H1 (cell line): ENCODE measurements at regions not wholly inside any gene's neighbourhood (a gene's known extent, or its start where the extent isn't known, plus 50 kb on each side); places are given as distances from the start of the nearest gene placed in this dataset.

Experiments
- BACH1 ChIP-seq: IDR thresholded peaks from 2 replicates; pipeline ENCODE4 v1.6.1; 2012; ENCODE audit warnings: low read length, improper control_type of control experiment
- CTCF ChIP-seq, 3 experiments: IDR thresholded peaks; 1 replicate in 2 of 3; 2 replicates in 1 of 3; pipeline versions ENCODE4 v1.5.1 to v1.6.1; 2011; ENCODE audit warnings: low read length in 3 of 3, mild to moderate bottlenecking in 3 of 3, inconsistent platforms in 2 of 3, low read depth in 1 of 3, moderate library complexity in 1 of 3; ENCODE audit not compliant: insufficient read depth in 1 of 3; ENCODE audit errors: control extremely low read depth in 1 of 3
- EGR1 ChIP-seq: IDR thresholded peaks from 2 replicates; pipeline ENCODE4 v1.6.1; 2011; ENCODE audit warnings: low read depth, low read length, borderline replicate concordance
- EP300 ChIP-seq, 2 experiments: IDR thresholded peaks; 1 replicate in 1 of 2; 2 replicates in 1 of 2; pipeline ENCODE4 v1.6.1; 2011 to 2012; ENCODE audit warnings: low read depth in 2 of 2, low read length in 2 of 2, mild to moderate bottlenecking in 2 of 2, borderline replicate concordance in 1 of 2, inconsistent platforms in 1 of 2, moderate library complexity in 1 of 2
- HDAC2 ChIP-seq, 2 experiments: fragments of 300-600 bp in 1 of 2; sonication (generic) in 1 of 2; IDR thresholded peaks; 2 replicates each; pipeline ENCODE4 v1.6.1; 2011 to 2012; ENCODE audit warnings: low read depth in 2 of 2, low read length in 2 of 2, mild to moderate bottlenecking in 2 of 2, moderate library complexity in 2 of 2, borderline replicate concordance in 1 of 2, inconsistent platforms in 1 of 2
- JUND ChIP-seq: IDR thresholded peaks from 2 replicates; pipeline ENCODE4 v1.6.1; 2011; ENCODE audit warnings: mild to moderate bottlenecking, improper control_type of control experiment, low read length
- POLR2A ChIP-seq, 2 experiments: IDR thresholded peaks; 1 replicate in 1 of 2; 2 replicates in 1 of 2; pipeline ENCODE4 v1.6.1; 2011; ENCODE audit warnings: low read depth in 2 of 2, low read length in 2 of 2, mild to moderate bottlenecking in 2 of 2; ENCODE audit errors: control extremely low read depth in 1 of 2
- POLR2AphosphoS5 ChIP-seq: IDR thresholded peaks from 2 replicates; pipeline ENCODE4 v1.6.1; 2011; ENCODE audit warnings: low read depth, low read length
- RAD21 ChIP-seq, 2 experiments: IDR thresholded peaks in 1 of 2; conservative IDR thresholded peaks in 1 of 2; 2 replicates each; pipeline ENCODE4 v1.6.1; 2011; ENCODE audit warnings: low read depth in 2 of 2, low read length in 2 of 2, improper control_type of control experiment in 1 of 2, inconsistent platforms in 1 of 2, mild to moderate bottlenecking in 1 of 2, moderate library complexity in 1 of 2
- RBBP5 ChIP-seq: IDR thresholded peaks from 2 replicates; pipeline ENCODE4 v1.7.1; 2012; ENCODE audit warnings: low read depth, mild to moderate bottlenecking, inconsistent platforms, low read length, moderate library complexity, borderline replicate concordance
- SIN3A ChIP-seq, 2 experiments: IDR thresholded peaks in 1 of 2; conservative IDR thresholded peaks in 1 of 2; 2 replicates each; pipeline ENCODE4 v1.6.1; 2011 to 2012; ENCODE audit warnings: low read length in 2 of 2, improper control_type of control experiment in 1 of 2, low read depth in 1 of 2, mild to moderate bottlenecking in 1 of 2
- TAF1 ChIP-seq: IDR thresholded peaks from 2 replicates; pipeline ENCODE4 v1.6.1; 2011; ENCODE audit warnings: mild to moderate bottlenecking, low read depth, low read length
- TEAD4 ChIP-seq: IDR thresholded peaks from 2 replicates; pipeline ENCODE4 v1.6.1; 2012; ENCODE audit warnings: low read depth, low read length, inconsistent platforms, mixed read lengths
- ZNF274 ChIP-seq: IDR thresholded peaks from 2 replicates; pipeline ENCODE4 v1.7.0; 2012; ENCODE audit warnings: low read length, borderline replicate concordance; ENCODE audit errors: extremely low read depth

GRCh38 chr2:51387235-51387634 lies 355.3 kb upstream of the NRXN1 start:
- no peak for TF ChIP-seq HDAC2 (IDR thresholded peaks at IDR 0.05; ENCODE audit: borderline replicate concordance in 1 of 2, low read depth in 2 of 2, low read length in 2 of 2)
- no peak for TF ChIP-seq POLR2AphosphoS5
- no peak for TF ChIP-seq EGR1
- no peak for TF ChIP-seq ZNF274
- TF ChIP-seq POLR2A (IDR thresholded peaks at IDR 0.05; ENCODE audit: control extremely low read depth in 1 of 2, low read depth in 2 of 2, low read length in 2 of 2) = no peak
- no peak for TF ChIP-seq TAF1
- TF ChIP-seq RAD21 (IDR thresholded peaks at IDR 0.05 in 1 of 2, conservative IDR thresholded peaks at IDR 0.05 in 1 of 2; ENCODE audit: low read depth in 2 of 2, low read length in 2 of 2) = no peak
- no peak for TF ChIP-seq RBBP5
- TF ChIP-seq CTCF (IDR thresholded peaks at IDR 0.05; ENCODE audit: control extremely low read depth in 1 of 3, insufficient read depth in 1 of 3, low read depth in 1 of 3, low read length in 3 of 3) = no peak
- TF ChIP-seq EP300 (IDR thresholded peaks at IDR 0.05; ENCODE audit: borderline replicate concordance in 1 of 2, low read depth in 2 of 2, low read length in 2 of 2) = no peak
- TF ChIP-seq SIN3A (conservative IDR thresholded peaks at IDR 0.05 in 1 of 2, IDR thresholded peaks at IDR 0.05 in 1 of 2; ENCODE audit: low read depth in 1 of 2, low read length in 2 of 2) = no peak
- no peak for TF ChIP-seq BACH1
- no peak for TF ChIP-seq JUND
- no peak for TF ChIP-seq TEAD4
